22Rv1 (cell line): ENCODE measurements at regions not wholly inside any gene's neighbourhood (a gene's known extent, or its start where the extent isn't known, plus 50 kb on each side); places are given as distances from the start of the nearest gene placed in this dataset.

Experiments used
- ZFX ChIP-seq: fragments of 450-650 bp; IDR thresholded peaks from 2 replicates; pipeline ENCODE4 v1.6.1; 2017; ENCODE audit warnings: antibody characterized with exemption, borderline replicate concordance
- TF ChIP-seq, protein P1 (sequence below): fragments of 450-650 bp; IDR thresholded peaks from 2 replicates; pipeline ENCODE4 v1.5.1; 2017; ENCODE audit warnings: mild to moderate bottlenecking

DNA sequence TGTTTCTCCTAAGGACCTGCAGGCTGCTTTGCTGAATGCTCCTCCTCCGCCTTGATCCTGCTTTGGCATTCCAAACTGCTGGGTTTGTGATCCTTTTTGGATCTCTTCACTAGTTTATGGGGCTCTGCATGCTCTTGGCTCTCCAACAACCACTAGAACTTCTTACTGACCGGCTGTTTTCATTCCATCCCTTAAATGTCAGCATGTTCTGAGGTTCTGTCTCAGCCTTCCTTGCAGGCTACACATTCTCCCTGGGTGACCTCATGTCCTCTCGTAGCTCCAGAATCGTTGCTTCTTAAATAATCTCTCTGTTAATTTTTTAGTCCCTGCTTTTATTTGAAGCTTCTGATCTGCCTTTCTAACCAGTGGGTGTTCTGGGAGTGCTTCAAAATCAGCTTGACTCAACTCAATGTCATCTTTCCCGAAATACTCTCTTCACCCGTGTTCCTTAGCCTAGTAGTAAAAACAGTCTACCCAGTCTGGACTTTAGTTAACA lies 119.0 kb upstream of the HS3ST2 start:
- TF ChIP-seq, protein P1, sequence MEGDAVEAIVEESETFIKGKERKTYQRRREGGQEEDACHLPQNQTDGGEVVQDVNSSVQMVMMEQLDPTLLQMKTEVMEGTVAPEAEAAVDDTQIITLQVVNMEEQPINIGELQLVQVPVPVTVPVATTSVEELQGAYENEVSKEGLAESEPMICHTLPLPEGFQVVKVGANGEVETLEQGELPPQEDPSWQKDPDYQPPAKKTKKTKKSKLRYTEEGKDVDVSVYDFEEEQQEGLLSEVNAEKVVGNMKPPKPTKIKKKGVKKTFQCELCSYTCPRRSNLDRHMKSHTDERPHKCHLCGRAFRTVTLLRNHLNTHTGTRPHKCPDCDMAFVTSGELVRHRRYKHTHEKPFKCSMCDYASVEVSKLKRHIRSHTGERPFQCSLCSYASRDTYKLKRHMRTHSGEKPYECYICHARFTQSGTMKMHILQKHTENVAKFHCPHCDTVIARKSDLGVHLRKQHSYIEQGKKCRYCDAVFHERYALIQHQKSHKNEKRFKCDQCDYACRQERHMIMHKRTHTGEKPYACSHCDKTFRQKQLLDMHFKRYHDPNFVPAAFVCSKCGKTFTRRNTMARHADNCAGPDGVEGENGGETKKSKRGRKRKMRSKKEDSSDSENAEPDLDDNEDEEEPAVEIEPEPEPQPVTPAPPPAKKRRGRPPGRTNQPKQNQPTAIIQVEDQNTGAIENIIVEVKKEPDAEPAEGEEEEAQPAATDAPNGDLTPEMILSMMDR, result no peak
- no peak for TF ChIP-seq ZFX
